LNCaP clone FGC (cell line): ENCODE measurements at regions not wholly inside any gene's neighbourhood (a gene's known extent, or its start where the extent isn't known, plus 50 kb on each side); places are given as distances from the start of the nearest gene placed in this dataset.
"Not testable (repeated sequence)": the region's sequence is repeated elsewhere in the genome, so short reads cannot be mapped to it uniquely, and the experiment has no call there.

Source experiments
- DNase-seq: peaks from one replicate; pipeline ENCODE4 v3.0.0-alpha.2; 2011; ENCODE audit warnings: low read depth
- H3K4me3 ChIP-seq: 2 replicates; pipeline ENCODE4 v1.5.1; 2011; ENCODE audit warnings: mild to moderate bottlenecking, low read depth, low read length, control low read depth
- TF ChIP-seq, protein P1 (sequence below): IDR thresholded peaks from 2 replicates; pipeline ENCODE4 v1.5.1; 2012; ENCODE audit warnings: mild to moderate bottlenecking; ENCODE audit not compliant: control insufficient read depth, insufficient read depth; ENCODE audit errors: extremely low read depth

DNA sequence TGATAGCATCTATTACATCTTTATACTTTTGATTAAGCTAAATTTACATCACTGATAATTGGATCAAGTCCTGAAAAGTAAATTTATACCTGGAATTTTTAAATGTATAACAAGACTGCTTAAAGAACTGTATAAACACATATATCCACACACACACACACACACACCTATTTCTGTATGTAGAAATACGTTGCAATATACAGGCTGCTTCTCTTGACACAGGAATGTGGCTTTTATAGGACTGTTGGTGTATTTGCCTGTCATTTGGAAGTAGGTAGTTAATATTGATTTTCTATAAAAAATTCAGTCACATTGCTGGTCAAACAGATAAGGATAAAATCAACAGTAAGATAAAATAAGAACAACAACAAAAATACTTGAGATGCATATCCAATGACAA, 708.5 kb upstream of the RAG2 start:
- peak; percentile 52 for DNase-seq
- no peak overlapping the region for H3K4me3 ChIP-seq
- TF ChIP-seq, protein P1, sequence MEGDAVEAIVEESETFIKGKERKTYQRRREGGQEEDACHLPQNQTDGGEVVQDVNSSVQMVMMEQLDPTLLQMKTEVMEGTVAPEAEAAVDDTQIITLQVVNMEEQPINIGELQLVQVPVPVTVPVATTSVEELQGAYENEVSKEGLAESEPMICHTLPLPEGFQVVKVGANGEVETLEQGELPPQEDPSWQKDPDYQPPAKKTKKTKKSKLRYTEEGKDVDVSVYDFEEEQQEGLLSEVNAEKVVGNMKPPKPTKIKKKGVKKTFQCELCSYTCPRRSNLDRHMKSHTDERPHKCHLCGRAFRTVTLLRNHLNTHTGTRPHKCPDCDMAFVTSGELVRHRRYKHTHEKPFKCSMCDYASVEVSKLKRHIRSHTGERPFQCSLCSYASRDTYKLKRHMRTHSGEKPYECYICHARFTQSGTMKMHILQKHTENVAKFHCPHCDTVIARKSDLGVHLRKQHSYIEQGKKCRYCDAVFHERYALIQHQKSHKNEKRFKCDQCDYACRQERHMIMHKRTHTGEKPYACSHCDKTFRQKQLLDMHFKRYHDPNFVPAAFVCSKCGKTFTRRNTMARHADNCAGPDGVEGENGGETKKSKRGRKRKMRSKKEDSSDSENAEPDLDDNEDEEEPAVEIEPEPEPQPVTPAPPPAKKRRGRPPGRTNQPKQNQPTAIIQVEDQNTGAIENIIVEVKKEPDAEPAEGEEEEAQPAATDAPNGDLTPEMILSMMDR, result no peak

GRCh38 chr11:37301405-37301804, 703.4 kb upstream of the RAG2 start:
- not testable (repeated sequence) for DNase-seq

DNA sequence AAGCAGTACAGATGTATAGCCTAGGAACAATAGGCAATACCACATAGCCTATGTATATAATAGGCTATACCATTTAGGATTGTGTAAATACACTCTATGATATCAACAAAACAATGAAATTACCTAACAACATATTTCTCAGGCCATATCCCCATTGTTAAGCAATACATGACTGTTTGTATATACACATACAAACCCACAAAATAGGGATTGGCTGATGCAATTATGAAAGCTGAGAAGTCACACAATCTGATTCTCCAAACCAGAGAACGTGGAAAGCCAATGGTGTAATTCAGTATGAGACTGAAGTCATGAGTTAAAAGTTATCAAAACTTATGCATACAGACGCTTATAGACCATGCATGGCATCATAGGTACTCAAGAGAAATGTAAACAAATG, 700.1 kb upstream of the RAG2 start:
- H3K4me3 ChIP-seq, result no peak overlapping the region
- TF ChIP-seq, protein P1, result no peak
- DNase-seq, result no peak

More at GRCh38 chr11:37301405-37301804, 703.4 kb upstream of the RAG2 start:
- H3K4me3 ChIP-seq, result not testable (repeated sequence)

DNA sequence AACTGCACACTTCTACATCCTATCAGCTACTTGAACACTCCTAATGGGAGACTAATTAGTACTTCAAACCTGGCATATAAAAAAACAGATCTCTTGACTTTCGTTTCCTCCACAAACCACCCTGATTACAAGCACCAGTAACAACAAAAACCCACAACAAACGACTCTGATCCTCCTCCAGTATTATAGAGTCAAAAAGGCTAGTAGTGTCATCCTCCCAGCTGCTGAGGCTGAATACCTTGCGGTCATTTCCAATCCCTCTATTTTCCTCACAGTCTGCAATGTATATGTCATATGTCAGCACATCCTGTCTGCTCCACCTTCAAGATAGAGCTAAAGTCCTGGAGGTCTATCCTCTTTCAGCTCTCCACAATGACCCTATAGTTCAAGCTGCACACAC, 688.9 kb upstream of the RAG2 start:
- DNase-seq, result no peak
- no peak overlapping the region for H3K4me3 ChIP-seq

DNA sequence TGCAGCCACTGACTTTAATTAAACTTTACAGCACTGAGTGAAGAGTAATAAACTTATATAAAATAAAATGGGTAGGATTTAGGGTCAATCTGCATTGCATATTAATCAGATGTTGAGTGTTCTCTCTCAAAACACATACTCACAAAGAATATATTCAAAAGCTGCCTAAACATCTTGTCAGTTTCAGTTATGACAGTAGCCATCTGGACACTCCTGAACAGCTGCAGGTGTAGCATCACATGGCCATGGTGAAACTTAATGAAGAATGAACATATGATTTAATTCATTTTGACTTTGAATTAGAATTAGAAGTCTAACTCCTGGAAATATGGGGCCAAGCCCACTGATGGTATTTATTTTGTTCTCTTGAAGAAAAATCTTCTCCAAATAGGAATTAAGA, 684.3 kb upstream of the RAG2 start:
- no peak overlapping the region for H3K4me3 ChIP-seq
- no peak for DNase-seq
- TF ChIP-seq, protein P1, result no peak

More for the DNA sequence above, 688.9 kb upstream of the RAG2 start:
- TF ChIP-seq, protein P1, result no peak

DNA sequence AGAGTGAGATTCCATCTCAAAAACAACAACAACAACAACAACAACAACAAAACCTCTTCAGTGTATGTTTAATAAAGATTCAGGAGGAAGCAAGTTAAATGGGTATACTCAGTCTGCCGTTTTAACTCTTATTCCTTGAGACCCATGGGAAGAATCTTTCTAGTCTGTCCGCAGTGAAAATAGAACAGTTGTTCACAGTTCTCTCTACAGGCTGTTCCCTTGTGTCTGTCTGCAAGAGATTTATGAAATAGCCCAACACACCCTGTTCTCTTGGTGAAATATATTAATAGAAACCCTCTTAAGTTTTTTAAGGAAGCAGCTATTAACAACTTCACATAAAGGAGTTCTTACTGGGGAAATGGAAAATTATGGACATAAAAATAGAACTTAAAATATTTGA, 682.2 kb upstream of the RAG2 start:
- no peak for DNase-seq
- no peak overlapping the region for H3K4me3 ChIP-seq
- TF ChIP-seq, protein P1, result no peak

DNA sequence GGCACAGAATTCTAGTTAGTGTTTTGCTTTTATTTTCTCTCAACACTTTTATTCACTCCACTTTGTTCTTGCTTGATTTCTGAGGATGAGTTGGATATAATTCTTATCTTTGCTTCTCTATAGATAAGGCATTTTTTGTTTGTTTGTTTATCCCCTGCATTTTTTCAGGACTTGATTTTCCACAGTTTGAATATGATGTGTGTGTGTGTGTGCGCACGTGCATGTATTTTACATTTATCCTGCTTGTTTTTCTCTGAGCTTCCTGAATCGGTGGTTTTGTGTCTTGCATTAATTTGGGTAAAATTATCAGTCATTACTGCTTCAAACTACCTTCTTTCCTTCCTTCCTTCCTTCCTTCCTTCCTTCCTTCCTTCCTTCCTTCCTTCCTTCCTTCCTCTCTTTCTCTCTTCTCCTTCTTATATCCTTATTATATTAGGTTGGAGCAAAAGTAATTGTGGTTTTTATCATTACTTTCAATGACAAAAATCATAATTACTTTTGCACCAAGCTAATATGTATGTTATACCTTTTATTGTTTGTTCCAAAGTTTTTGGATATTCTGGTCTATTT, 679.9 kb upstream of the RAG2 start:
- no peak overlapping the region for H3K4me3 ChIP-seq
- TF ChIP-seq, protein P1, result no peak
- DNase-seq, result no peak

DNA sequence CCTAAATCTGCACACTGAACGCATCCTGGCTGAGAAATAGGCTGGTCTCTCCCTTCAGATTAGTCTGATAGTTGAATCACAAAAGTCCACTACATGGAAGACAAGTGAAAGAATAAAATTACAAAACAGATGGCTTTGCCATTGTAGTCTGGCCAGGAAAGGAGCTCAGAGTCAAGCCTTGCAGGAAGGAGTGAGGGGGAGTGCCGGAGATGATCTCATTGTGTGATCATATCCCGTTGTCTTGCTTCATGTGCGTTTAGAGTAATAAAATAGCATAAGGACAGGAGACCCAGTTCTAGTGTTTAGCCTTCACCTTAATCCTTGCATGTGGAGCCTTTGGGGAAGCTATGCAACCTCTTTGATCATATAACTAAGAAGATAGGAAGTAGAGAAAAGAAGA, 666.7 kb upstream of the RAG2 start:
- TF ChIP-seq, protein P1, result no peak
- DNase-seq, result no peak

More for the DNA sequence above, 666.7 kb upstream of the RAG2 start:
- no peak overlapping the region for H3K4me3 ChIP-seq
